K562 (cell line): ENCODE measurements at regions not wholly inside any gene's neighbourhood (a gene's known extent, or its start where the extent isn't known, plus 50 kb on each side); places are given as distances from the start of the nearest gene placed in this dataset.

Experiments
- BMI1 ChIP-seq: fragments of 150-350 bp; IDR thresholded peaks from 2 replicates; pipeline ENCODE4 v1.6.1; 2014; ENCODE audit warnings: low read length
- CCAR2 ChIP-seq: fragments of 200-400 bp; formaldehyde crosslinking; IDR thresholded peaks from 2 replicates; pipeline ENCODE4 v1.6.1; 2017; ENCODE audit warnings: mild to moderate bottlenecking, low read depth, low read length
- CREBBP ChIP-seq: IDR thresholded peaks from one replicate; pipeline ENCODE4 v1.6.1; 2012; ENCODE audit warnings: low read depth, mild to moderate bottlenecking, control low read depth, inconsistent platforms, low read length
- HDAC1 ChIP-seq, 2 experiments: fragments of 450-650 bp; IDR thresholded peaks; 2 replicates each; pipeline ENCODE4 v1.6.1; 2016 to 2017; ENCODE audit warnings: inconsistent platforms in 1 of 2, mild to moderate bottlenecking in 1 of 2, moderate library complexity in 1 of 2
- HDAC2 ChIP-seq: fragments of 450-650 bp; IDR thresholded peaks from 2 replicates; pipeline ENCODE4 v1.6.1; 2016; ENCODE audit warnings: mild to moderate bottlenecking
- KLF10 ChIP-seq: fragments of 250-450 bp; sonication (Bioruptor Pico); IDR thresholded peaks from 2 replicates; pipeline ENCODE4 v1.6.1; 2021; ENCODE audit warnings: matching md5 sums
- MCM5 ChIP-seq: fragments of 450-650 bp; IDR thresholded peaks from 2 replicates; pipeline ENCODE4 v1.6.1; 2016; ENCODE audit warnings: low read depth
- MLX ChIP-seq, 2 experiments: fragments of 450-650 bp in 1 of 2; sonication (generic) in 1 of 2; formaldehyde crosslinking; conservative IDR thresholded peaks; 2 replicates each; pipeline versions ENCODE4 v1.4.0 to v1.8.1; 2020 to 2022; ENCODE audit warnings: mild to moderate bottlenecking in 1 of 2, missing genetic modification reagents in 1 of 2
- NCOR1 ChIP-seq: fragments of 450-650 bp; IDR thresholded peaks from 2 replicates; pipeline ENCODE4 v1.6.1; 2016; ENCODE audit warnings: mild to moderate bottlenecking, moderate library complexity
- POLR2A ChIP-seq: fragments of 450-650 bp; conservative IDR thresholded peaks from 2 replicates; pipeline ENCODE4 v1.6.1; 2016
- SMAD1 ChIP-seq: fragments of 150-350 bp; IDR thresholded peaks from 2 replicates; pipeline ENCODE4 v1.6.1; 2014; ENCODE audit warnings: low read length, low read depth; ENCODE audit not compliant: partially characterized antibody
- TEAD2 ChIP-seq: fragments of 450-650 bp; IDR thresholded peaks from 2 replicates; pipeline ENCODE4 v1.6.1; 2016; ENCODE audit warnings: missing genetic modification characterization, control low read depth, missing compliant biosample characterization
- XRCC5 ChIP-seq: fragments of 200-400 bp; formaldehyde crosslinking; IDR thresholded peaks from 2 replicates; pipeline ENCODE4 v1.6.1; 2017; ENCODE audit warnings: low read depth, mild to moderate bottlenecking, low read length
- ZHX1 ChIP-seq: fragments of 150-350 bp; conservative IDR thresholded peaks from 2 replicates; pipeline ENCODE4 v1.6.1; 2014; ENCODE audit warnings: low read length
- ZNF280A ChIP-seq: fragments of 450-650 bp; IDR thresholded peaks from 2 replicates; pipeline ENCODE4 v1.6.1; 2018; ENCODE audit warnings: mild to moderate bottlenecking, low read depth; ENCODE audit not compliant: partially characterized antibody
- ZNF354B ChIP-seq: fragments of 250-450 bp; sonication (Bioruptor Pico); IDR thresholded peaks from 2 replicates; pipeline ENCODE4 v1.4.0; 2020
- ZNF764 ChIP-seq: fragments of 250-450 bp; sonication (Bioruptor Pico); IDR thresholded peaks from 2 replicates; pipeline ENCODE4 v1.4.0; 2020; ENCODE audit warnings: low read depth, mild to moderate bottlenecking, moderate library complexity
- TF ChIP-seq, protein P1 (sequence below): fragments of 150-350 bp; IDR thresholded peaks from 2 replicates; pipeline ENCODE4 v1.6.1; 2014; ENCODE audit warnings: low read depth, mild to moderate bottlenecking, low read length, borderline replicate concordance
- TF ChIP-seq, protein P2 (sequence below): sonication (generic); formaldehyde crosslinking; IDR thresholded peaks from 2 replicates; pipeline ENCODE4 v1.5.0; 2020; ENCODE audit warnings: missing genetic modification reagents
- TF ChIP-seq, protein P3 (sequence below): fragments of 200-800 bp; sonication (Bioruptor generic); IDR thresholded peaks from 2 replicates; pipeline ENCODE4 v1.6.1; 2017; ENCODE audit warnings: missing genetic modification characterization, missing compliant biosample characterization

GRCh38 chr11:95706974-95707387 is 82.6 kb downstream of the FAM76B start (continued):
- no peak for TF ChIP-seq ZHX1
- TF ChIP-seq ZNF280A, result no peak
- TF ChIP-seq, protein P1, sequence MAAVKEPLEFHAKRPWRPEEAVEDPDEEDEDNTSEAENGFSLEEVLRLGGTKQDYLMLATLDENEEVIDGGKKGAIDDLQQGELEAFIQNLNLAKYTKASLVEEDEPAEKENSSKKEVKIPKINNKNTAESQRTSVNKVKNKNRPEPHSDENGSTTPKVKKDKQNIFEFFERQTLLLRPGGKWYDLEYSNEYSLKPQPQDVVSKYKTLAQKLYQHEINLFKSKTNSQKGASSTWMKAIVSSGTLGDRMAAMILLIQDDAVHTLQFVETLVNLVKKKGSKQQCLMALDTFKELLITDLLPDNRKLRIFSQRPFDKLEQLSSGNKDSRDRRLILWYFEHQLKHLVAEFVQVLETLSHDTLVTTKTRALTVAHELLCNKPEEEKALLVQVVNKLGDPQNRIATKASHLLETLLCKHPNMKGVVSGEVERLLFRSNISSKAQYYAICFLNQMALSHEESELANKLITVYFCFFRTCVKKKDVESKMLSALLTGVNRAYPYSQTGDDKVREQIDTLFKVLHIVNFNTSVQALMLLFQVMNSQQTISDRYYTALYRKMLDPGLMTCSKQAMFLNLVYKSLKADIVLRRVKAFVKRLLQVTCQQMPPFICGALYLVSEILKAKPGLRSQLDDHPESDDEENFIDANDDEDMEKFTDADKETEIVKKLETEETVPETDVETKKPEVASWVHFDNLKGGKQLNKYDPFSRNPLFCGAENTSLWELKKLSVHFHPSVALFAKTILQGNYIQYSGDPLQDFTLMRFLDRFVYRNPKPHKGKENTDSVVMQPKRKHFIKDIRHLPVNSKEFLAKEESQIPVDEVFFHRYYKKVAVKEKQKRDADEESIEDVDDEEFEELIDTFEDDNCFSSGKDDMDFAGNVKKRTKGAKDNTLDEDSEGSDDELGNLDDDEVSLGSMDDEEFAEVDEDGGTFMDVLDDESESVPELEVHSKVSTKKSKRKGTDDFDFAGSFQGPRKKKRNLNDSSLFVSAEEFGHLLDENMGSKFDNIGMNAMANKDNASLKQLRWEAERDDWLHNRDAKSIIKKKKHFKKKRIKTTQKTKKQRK, result no peak
- TF ChIP-seq ZNF764 (CRISPR knock-in tag), result no peak
- no peak for TF ChIP-seq KLF10
- TF ChIP-seq, protein P2, sequence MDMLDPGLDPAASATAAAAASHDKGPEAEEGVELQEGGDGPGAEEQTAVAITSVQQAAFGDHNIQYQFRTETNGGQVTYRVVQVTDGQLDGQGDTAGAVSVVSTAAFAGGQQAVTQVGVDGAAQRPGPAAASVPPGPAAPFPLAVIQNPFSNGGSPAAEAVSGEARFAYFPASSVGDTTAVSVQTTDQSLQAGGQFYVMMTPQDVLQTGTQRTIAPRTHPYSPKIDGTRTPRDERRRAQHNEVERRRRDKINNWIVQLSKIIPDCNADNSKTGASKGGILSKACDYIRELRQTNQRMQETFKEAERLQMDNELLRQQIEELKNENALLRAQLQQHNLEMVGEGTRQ, result no peak
- 0 out of 2 replicates have a peak, but pooled peaks have one; percentile 53 for TF ChIP-seq HDAC2
- TF ChIP-seq NCOR1, result peak; percentile 78
- TF ChIP-seq ZNF354B (CRISPR knock-in tag), result no peak
- no peak for TF ChIP-seq XRCC5
- TF ChIP-seq TEAD2 (tag), result no peak
- TF ChIP-seq CCAR2, result no peak
- TF ChIP-seq MCM5, result no peak
- no peak for TF ChIP-seq BMI1
- no peak for TF ChIP-seq SMAD1
- no peak for TF ChIP-seq MLX (CRISPR knock-in tag; conservative IDR thresholded peaks at IDR 0.05)
- TF ChIP-seq CREBBP, result no peak
- no peak for TF ChIP-seq POLR2A
- peak in 1 of 2 experiments; percentile 26; a peak in 1 of 4 replicates for TF ChIP-seq HDAC1 (IDR thresholded peaks at IDR 0.05)
- TF ChIP-seq, protein P3, sequence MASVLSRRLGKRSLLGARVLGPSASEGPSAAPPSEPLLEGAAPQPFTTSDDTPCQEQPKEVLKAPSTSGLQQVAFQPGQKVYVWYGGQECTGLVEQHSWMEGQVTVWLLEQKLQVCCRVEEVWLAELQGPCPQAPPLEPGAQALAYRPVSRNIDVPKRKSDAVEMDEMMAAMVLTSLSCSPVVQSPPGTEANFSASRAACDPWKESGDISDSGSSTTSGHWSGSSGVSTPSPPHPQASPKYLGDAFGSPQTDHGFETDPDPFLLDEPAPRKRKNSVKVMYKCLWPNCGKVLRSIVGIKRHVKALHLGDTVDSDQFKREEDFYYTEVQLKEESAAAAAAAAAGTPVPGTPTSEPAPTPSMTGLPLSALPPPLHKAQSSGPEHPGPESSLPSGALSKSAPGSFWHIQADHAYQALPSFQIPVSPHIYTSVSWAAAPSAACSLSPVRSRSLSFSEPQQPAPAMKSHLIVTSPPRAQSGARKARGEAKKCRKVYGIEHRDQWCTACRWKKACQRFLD (CRISPR knock-in tag), result no peak
